ENCODE measurements at regions not wholly inside any gene's neighbourhood (a gene's known extent, or its start where the extent isn't known, plus 50 kb on each side); places are given as distances from the start of the nearest gene placed in this dataset.

DNA sequence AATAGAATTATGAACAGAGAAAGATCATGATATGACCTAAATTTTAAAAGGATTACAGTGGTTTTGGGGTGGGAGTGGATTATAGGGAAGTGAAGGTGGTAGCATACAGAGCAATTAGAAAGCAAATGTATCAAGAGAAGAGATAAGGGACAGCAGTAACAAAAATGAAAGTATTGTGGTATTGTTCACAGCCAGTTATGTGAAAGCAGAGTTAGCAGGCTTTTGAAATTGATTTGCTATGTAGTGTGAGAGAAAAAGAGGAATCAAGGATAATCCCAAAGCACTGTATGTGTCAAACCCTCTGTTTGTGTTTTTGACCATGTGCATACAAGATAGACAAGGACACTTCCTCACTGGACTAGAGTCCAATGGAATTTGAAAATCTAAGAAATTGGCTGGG lies 1721.4 kb downstream of the PCDH9 start:
- no peak for DNase-seq (ENCODE audit: low spot score)
- H3K4me1 ChIP-seq (ENCODE audit: control insufficient read depth in 4 of 4, insufficient read depth in 4 of 4, low read length in 3 of 4) = no peaks in the 10 kb centered on the region
- no peak overlapping the region for H3K27ac ChIP-seq (ENCODE audit: low read depth in 1 of 2, low read length in 2 of 2)
- H3K9me3 ChIP-seq (ENCODE audit: control insufficient read depth in 4 of 4, low read length in 3 of 4) = no peaks in the 10 kb centered on the region
- H3K9ac ChIP-seq (ENCODE audit: low read depth in 1 of 2, low read length in 2 of 2) = no peak overlapping the region
- H3K4me3 ChIP-seq (ENCODE audit: low read depth in 1 of 3, low read length in 3 of 3) = no peak overlapping the region
- TF ChIP-seq HNF4G (IDR thresholded peaks at IDR 0.05) = no peak
- no peak for TF ChIP-seq EGR1 (IDR thresholded peaks at IDR 0.05; ENCODE audit: low read depth in 2 of 2)
- TF ChIP-seq FOXA1 (IDR thresholded peaks at IDR 0.05) = no peak
- TF ChIP-seq, protein P1, sequence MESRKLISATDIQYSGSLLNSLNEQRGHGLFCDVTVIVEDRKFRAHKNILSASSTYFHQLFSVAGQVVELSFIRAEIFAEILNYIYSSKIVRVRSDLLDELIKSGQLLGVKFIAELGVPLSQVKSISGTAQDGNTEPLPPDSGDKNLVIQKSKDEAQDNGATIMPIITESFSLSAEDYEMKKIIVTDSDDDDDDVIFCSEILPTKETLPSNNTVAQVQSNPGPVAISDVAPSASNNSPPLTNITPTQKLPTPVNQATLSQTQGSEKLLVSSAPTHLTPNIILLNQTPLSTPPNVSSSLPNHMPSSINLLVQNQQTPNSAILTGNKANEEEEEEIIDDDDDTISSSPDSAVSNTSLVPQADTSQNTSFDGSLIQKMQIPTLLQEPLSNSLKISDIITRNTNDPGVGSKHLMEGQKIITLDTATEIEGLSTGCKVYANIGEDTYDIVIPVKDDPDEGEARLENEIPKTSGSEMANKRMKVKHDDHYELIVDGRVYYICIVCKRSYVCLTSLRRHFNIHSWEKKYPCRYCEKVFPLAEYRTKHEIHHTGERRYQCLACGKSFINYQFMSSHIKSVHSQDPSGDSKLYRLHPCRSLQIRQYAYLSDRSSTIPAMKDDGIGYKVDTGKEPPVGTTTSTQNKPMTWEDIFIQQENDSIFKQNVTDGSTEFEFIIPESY (IDR thresholded peaks at IDR 0.05) = no peak
- no peak for TF ChIP-seq RAD21 (IDR thresholded peaks at IDR 0.05)
- no peak for TF ChIP-seq NR2F2 (IDR thresholded peaks at IDR 0.05)
- TF ChIP-seq, protein P2, sequence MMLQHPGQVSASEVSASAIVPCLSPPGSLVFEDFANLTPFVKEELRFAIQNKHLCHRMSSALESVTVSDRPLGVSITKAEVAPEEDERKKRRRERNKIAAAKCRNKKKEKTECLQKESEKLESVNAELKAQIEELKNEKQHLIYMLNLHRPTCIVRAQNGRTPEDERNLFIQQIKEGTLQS (IDR thresholded peaks at IDR 0.05) = no peak
- no peak for TF ChIP-seq RXRA (IDR thresholded peaks at IDR 0.05)
- TF ChIP-seq HNF4A (conservative IDR thresholded peaks at IDR 0.05) = no peak
- TF ChIP-seq, protein P3, sequence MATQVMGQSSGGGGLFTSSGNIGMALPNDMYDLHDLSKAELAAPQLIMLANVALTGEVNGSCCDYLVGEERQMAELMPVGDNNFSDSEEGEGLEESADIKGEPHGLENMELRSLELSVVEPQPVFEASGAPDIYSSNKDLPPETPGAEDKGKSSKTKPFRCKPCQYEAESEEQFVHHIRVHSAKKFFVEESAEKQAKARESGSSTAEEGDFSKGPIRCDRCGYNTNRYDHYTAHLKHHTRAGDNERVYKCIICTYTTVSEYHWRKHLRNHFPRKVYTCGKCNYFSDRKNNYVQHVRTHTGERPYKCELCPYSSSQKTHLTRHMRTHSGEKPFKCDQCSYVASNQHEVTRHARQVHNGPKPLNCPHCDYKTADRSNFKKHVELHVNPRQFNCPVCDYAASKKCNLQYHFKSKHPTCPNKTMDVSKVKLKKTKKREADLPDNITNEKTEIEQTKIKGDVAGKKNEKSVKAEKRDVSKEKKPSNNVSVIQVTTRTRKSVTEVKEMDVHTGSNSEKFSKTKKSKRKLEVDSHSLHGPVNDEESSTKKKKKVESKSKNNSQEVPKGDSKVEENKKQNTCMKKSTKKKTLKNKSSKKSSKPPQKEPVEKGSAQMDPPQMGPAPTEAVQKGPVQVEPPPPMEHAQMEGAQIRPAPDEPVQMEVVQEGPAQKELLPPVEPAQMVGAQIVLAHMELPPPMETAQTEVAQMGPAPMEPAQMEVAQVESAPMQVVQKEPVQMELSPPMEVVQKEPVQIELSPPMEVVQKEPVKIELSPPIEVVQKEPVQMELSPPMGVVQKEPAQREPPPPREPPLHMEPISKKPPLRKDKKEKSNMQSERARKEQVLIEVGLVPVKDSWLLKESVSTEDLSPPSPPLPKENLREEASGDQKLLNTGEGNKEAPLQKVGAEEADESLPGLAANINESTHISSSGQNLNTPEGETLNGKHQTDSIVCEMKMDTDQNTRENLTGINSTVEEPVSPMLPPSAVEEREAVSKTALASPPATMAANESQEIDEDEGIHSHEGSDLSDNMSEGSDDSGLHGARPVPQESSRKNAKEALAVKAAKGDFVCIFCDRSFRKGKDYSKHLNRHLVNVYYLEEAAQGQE (IDR thresholded peaks at IDR 0.05) = no peak
- no peaks in the 10 kb centered on the region for H3K27me3 ChIP-seq (ENCODE audit: control insufficient read depth in 4 of 4, insufficient read depth in 4 of 4, low read length in 3 of 4)
- H3K36me3 ChIP-seq (ENCODE audit: control insufficient read depth in 4 of 4, insufficient read depth in 3 of 4, low read depth in 1 of 4, low read length in 3 of 4) = no peaks in the 10 kb centered on the region

DNA sequence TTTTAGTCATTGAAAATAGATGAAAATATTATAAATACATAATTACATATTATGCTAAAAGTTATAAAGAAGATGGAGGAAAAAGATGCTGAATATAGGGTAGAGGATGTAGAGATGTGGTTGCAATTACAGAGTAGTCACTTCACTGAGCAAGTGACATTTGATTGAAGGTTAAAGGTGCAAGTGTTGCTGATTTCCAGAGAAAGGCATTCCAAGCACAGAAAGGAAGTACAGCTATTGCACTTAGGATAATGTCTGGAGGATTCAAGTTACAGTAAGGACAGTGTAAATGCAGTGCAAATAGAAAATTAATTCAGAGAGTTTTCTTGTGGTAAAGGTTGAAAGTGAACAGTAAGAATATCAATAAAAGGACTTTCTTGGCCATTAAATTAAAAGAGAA lies 1721.8 kb downstream of the PCDH9 start:
- TF ChIP-seq HNF4A (conservative IDR thresholded peaks at IDR 0.05) (no peak), EGR1 (IDR thresholded peaks at IDR 0.05; ENCODE audit: low read depth in 2 of 2) (no peak), HNF4G (IDR thresholded peaks at IDR 0.05) (no peak), TAF1 (conservative IDR thresholded peaks at IDR 0.05) (no peak), FOXA2 (IDR thresholded peaks at IDR 0.05) (no peak), SP1 (IDR thresholded peaks at IDR 0.05) (no peak), NR2F2 (IDR thresholded peaks at IDR 0.05) (no peak), RAD21 (IDR thresholded peaks at IDR 0.05) (no peak), FOXA1 (IDR thresholded peaks at IDR 0.05) (no peak), GABPA (IDR thresholded peaks at IDR 0.05 in 1 of 2, conservative IDR thresholded peaks at IDR 0.05 in 1 of 2) (no peak), YY1 (IDR thresholded peaks at IDR 0.05) (no peak), RXRA (IDR thresholded peaks at IDR 0.05) (no peak)
- TF ChIP-seq, protein P4, sequence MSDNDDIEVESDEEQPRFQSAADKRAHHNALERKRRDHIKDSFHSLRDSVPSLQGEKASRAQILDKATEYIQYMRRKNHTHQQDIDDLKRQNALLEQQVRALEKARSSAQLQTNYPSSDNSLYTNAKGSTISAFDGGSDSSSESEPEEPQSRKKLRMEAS (IDR thresholded peaks at IDR 0.05) = no peak
- TF ChIP-seq, protein P2 (IDR thresholded peaks at IDR 0.05) = no peak
- TF ChIP-seq, protein P1 (IDR thresholded peaks at IDR 0.05) = no peak
- TF ChIP-seq, protein P3 (IDR thresholded peaks at IDR 0.05) = no peak
- TF ChIP-seq, protein P5, sequence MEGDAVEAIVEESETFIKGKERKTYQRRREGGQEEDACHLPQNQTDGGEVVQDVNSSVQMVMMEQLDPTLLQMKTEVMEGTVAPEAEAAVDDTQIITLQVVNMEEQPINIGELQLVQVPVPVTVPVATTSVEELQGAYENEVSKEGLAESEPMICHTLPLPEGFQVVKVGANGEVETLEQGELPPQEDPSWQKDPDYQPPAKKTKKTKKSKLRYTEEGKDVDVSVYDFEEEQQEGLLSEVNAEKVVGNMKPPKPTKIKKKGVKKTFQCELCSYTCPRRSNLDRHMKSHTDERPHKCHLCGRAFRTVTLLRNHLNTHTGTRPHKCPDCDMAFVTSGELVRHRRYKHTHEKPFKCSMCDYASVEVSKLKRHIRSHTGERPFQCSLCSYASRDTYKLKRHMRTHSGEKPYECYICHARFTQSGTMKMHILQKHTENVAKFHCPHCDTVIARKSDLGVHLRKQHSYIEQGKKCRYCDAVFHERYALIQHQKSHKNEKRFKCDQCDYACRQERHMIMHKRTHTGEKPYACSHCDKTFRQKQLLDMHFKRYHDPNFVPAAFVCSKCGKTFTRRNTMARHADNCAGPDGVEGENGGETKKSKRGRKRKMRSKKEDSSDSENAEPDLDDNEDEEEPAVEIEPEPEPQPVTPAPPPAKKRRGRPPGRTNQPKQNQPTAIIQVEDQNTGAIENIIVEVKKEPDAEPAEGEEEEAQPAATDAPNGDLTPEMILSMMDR (IDR thresholded peaks at IDR 0.05; ENCODE audit: low read depth, low read length, missing input control) = no peak
- H3K9me3 ChIP-seq (ENCODE audit: control insufficient read depth in 4 of 4, low read length in 3 of 4) = no peaks in the 10 kb centered on the region
- no peaks in the 10 kb centered on the region for H3K36me3 ChIP-seq (ENCODE audit: control insufficient read depth in 4 of 4, insufficient read depth in 3 of 4, low read depth in 1 of 4, low read length in 3 of 4)
- no peak for DNase-seq (ENCODE audit: low spot score)
- H3K27ac ChIP-seq (ENCODE audit: low read depth in 1 of 2, low read length in 2 of 2) = no peak overlapping the region
- H3K9ac ChIP-seq (ENCODE audit: low read depth in 1 of 2, low read length in 2 of 2) = no peak overlapping the region
- H3K27me3 ChIP-seq (ENCODE audit: control insufficient read depth in 4 of 4, insufficient read depth in 4 of 4, low read length in 3 of 4) = no peaks in the 10 kb centered on the region
- H3K4me3 ChIP-seq (ENCODE audit: low read depth in 1 of 3, low read length in 3 of 3) = no peak overlapping the region
- H3K4me1 ChIP-seq (ENCODE audit: control insufficient read depth in 4 of 4, insufficient read depth in 4 of 4, low read length in 3 of 4) = no peaks in the 10 kb centered on the region

Data from liver (tissue), 7 donors.